HG03103 (cell line): ENCODE measurements at regions not wholly inside any gene's neighbourhood (a gene's known extent, or its start where the extent isn't known, plus 50 kb on each side); places are given as distances from the start of the nearest gene placed in this dataset.
"Not testable (repeated sequence)": the region's sequence is repeated elsewhere in the genome, so short reads cannot be mapped to it uniquely, and the experiment has no call there.

Experiments
- ATAC-seq: cut with Tn5 transposase; IDR thresholded peaks from one replicate; pipeline ENCODE4 v1.9.1; 2021; ENCODE audit warnings: low read depth; ENCODE audit not compliant: unreplicated experiment

- peak; percentile 82 for ATAC-seq
These were observed 379.6 kb downstream of the MLLT3 start for GRCh38 chr9:20242510-20243189.

DNA sequence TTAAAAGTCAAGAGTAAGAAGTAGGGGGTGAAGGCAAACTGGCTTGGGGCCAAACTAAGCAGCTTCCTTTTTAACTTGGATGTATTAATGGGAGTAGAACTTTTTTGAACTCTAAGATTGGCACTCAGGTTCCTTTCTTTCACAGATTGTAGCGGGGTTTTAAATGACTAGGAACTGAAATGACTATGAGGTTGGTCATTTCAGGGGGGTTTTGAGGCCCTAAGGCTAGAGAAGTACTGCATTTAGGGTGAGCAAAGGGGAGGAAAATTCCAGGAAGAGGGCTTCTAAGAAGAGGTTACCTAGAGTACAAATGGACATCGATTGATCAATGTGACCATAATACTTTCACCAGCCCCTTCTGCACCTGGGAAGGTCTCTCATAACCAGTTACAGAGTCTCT, 381.8 kb downstream of the MLLT3 start:
- ATAC-seq: no peak

- ATAC-seq: no peak
These were observed 383.4 kb downstream of the MLLT3 start for GRCh38 chr9:20238921-20239320.

- no peak for ATAC-seq
These were observed 384.6 kb downstream of the MLLT3 start for GRCh38 chr9:20237686-20238085.

DNA sequence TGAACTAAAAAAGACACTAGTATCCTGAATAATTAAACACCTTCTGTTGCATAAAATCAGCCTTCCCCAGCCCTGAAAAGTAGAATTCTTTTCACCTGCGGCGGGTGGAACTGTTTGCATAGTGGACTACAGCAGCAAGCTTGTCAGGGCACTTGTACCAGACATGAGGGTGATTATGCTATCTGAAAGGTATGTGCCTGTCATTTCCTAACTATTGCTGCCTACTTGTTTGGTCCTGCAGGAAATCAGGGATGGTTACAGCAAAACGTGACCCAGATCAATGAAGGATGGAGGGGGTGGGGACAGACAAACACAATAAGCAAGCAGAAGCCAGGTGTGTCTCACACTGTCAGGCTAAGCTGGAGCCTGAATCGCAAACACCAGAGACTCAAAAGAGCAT, 385.6 kb downstream of the MLLT3 start:
- no peak for ATAC-seq

- not testable (repeated sequence) for ATAC-seq
These were observed 387.1 kb downstream of the MLLT3 start for GRCh38 chr9:20235206-20235605.

GRCh38 chr9:20228096-20228495, 394.2 kb downstream of the MLLT3 start:
- no peak for ATAC-seq

GRCh38 chr9:20227166-20227874, 395.0 kb downstream of the MLLT3 start:
- no peak for ATAC-seq

DNA sequence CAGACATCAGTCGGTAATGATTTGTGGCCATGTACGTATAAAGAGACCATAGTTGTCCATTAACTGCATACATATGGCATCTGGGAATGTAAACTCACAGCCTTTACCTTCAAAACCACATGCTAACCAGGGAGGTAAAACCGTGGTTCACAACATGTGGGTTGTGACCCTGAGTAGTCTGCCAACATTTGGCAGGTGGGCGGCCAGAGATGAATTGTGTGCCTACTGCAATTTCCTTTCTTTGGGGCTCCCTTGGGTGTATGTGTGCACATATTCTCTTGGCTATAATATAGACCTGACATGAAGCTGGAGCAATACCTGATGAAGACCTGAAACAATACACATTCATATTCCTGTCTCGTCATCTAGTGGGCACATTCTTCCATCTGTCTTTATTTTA, 396.0 kb downstream of the MLLT3 start:
- ATAC-seq: no peak

GRCh38 chr9:20225826-20226225, 396.5 kb downstream of the MLLT3 start:
- ATAC-seq: no peak

DNA sequence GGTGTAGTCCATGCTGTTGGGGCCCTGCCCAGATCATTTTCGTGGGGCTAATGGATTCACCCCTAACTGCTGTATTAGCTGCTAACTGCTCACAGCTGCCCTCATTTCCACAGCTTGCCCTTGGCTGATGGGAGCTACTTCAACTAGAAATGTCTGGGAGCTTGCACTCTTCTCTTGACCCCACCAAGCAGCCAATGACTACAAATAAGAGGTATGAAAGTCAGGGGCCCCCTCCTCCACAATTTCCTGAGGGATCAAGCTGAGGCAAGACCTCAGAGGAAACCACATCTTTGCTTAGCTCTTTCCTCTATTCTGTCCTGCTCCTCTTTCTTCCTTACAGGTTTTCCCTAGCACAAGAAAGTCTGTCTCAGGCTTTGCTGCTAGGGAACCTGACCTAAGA, 397.5 kb downstream of the MLLT3 start:
- no peak for ATAC-seq

DNA sequence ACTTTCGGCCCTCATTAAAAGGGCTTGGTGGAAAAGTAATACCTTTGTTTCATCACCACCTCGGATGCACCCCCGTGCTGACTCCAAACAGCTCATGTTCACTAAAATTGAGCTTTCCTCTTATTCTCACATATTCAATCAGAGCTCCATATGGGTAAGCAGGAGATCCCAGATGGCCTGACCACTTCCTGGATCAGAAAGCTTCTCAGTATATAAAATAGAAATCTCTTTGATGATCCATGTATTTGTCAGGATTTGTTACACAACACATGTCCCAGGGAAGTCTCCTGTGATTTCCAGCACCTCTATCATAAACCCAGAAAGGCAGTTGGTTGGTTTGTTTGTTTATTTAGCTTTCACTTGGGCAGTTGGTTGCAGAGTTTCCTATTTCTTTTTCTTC, 402.0 kb downstream of the MLLT3 start:
- ATAC-seq: no peak

DNA sequence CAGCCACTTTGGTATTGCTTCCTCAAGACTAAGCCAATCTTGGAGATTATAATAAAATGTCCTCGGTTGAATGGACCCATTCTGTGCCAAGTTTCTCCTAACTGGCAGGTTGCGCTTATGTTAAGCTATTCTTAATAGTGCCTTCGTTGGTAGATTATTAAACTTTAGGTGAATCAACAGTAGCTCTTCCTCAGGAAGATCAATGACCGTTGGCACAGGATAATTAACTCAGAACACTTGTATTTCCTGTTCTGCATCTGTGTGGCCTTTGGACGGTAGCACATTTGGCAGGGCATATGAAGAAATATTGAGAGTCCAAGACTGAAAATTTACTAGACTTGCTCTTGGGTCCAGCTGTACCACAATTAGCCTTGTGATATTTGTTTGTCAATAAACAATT, 402.9 kb downstream of the MLLT3 start:
- ATAC-seq: no peak

GRCh38 chr9:20217596-20217995, 404.7 kb downstream of the MLLT3 start:
- no peak for ATAC-seq

- ATAC-seq: no peak
These were observed 405.9 kb downstream of the MLLT3 start for GRCh38 chr9:20216438-20216837.

DNA sequence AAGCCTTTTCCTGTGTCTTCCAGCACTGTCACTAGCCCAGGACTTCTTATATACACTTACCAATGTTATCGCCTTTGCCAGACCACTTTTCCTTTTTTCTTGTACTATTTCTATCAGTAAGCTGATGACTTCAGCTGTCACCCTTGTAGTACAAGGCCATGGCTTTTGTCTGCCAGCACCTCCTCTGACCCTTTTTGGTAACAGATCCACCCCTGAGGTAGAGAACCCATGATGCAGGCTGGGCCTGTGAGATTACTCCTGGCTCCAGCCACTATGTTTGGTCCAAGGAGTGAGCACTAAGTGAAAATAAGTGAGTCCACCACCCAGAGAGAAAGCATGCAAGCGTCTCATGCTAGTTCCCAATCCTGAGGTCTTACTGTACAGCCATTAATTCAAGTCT, 406.7 kb downstream of the MLLT3 start:
- ATAC-seq: no peak

GRCh38 chr9:20212806-20213205, 409.5 kb downstream of the MLLT3 start:
- no peak for ATAC-seq

DNA sequence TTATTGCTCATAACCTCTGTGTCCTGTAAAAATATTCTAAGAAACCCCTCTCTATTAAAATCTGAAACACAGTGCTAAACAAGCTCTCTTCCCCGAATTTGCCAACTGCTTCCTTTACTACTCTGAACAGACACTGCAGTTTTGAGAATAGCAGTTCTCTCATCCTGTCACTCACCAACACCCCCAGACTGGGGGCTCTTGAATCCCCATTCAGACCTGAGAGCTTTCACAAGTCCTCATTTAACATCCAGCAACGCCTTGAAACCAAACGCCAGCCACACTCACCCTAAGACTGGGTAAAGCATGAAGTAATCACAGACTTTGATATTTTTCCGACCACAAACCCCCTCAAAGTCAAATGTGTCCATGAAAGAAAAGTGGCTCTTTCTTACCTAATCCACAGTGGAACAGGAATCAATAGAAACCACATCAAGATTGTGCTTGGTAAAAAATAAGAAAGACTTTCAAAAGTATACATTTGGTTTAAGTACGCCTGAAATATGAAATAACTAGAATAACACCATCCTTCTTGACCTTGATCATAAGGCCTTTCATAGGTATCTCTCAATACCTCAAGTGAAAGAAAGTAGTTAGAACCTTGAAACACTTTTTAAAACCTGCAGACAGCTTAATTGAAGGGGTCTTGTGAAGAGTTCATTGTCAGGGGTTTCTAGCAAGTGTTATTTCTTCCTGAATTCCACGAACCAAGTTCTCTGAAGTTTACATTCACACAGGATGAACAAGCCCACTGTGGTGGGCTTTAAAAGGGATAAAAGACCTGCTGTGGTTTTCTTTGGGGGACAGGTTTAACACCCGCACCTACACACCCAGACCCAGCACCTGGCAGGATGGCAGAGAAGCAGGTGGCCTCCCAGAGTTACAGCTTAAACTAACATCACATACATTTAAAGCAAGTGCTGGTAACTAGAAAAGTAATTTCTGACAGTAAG, 412.6 kb downstream of the MLLT3 start:
- ATAC-seq: no peak

- ATAC-seq: no peak
These were observed 413.3 kb downstream of the MLLT3 start for GRCh38 chr9:20208961-20209371.

DNA sequence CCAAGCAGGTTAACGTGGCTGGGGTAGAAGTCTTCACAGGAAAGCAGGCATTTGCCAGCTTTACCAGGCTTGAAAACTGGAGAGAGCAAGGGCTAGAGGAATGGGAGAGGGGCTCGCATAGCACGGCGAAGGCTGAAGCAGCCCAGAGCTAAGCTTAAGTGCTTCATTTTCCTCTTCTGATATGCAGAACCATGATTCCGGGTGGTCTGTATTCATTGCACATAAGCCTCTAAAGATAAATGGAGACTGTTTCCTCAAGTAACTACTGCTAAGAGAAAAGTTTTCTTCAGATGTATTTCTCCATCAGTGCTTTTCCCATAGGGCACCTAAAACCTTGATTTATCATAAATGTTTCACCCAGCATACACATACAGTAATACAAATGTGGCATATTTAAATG, 414.1 kb downstream of the MLLT3 start:
- ATAC-seq: no peak

- ATAC-seq: no peak
These were observed 415.1 kb downstream of the MLLT3 start for GRCh38 chr9:20207176-20207575.
